ENCODE measurements at regions not wholly inside any gene's neighbourhood (a gene's known extent, or its start where the extent isn't known, plus 50 kb on each side); places are given as distances from the start of the nearest gene placed in this dataset.

- H3K27ac ChIP-seq (ENCODE audit: extremely low read depth, low read depth, low read length), result no peak overlapping the region
- no peak overlapping the region for H2AFZ ChIP-seq (ENCODE audit: low read depth, low read length)
- peak; percentile 58 for FAIRE-seq
- no peaks in the 10 kb centered on the region for H3K79me2 ChIP-seq (ENCODE audit: control insufficient read depth, insufficient read depth, low read length)
- no TSS peak for BruUV-seq (replicated peaks)
- peak; percentile 14 to 43 (median 38) for DNase-seq (ENCODE audit: extremely low read depth in 1 of 4, low spot score in 3 of 4)
- no peaks in the 10 kb centered on the region for H3K9me3 ChIP-seq (replicated peaks; ENCODE audit: control insufficient read depth, insufficient read depth, low read depth, low read length)
- H3K9me1 ChIP-seq (ENCODE audit: control insufficient read depth, insufficient read depth, low read length), result no peaks in the 10 kb centered on the region
- H3K27me3 ChIP-seq (ENCODE audit: control insufficient read depth in 2 of 2, insufficient read depth in 2 of 2, low read length in 2 of 2), result peaks cover 0 to 24% of the 10 kb centered on the region in 2 experiments; a peak in 2 of 5 replicates
- H3K36me3 ChIP-seq (ENCODE audit: control insufficient read depth, insufficient read depth, low read length), result no peaks in the 10 kb centered on the region
- in situ Hi-C loops (cut with MboI) (no loop called here), intact Hi-C loops (cut with micrococcal nuclease) (no loop called here)
- H3K4me1 ChIP-seq (replicated peaks in 1 of 2; ENCODE audit: control insufficient read depth in 2 of 2, insufficient read depth in 2 of 2, low read length in 2 of 2), result peaks cover 0 to 13% of the 10 kb centered on the region in 2 experiments; a peak in 2 of 5 replicates
- TF ChIP-seq FOXK2 (conservative IDR thresholded peaks at IDR 0.05 in 1 of 2, IDR thresholded peaks at IDR 0.05 in 1 of 2; ENCODE audit: low read depth in 2 of 2) (0 out of 4 replicates have a peak, but pooled peaks of 1 of the 2 experiments have one; percentile 37), NR0B1 (IDR thresholded peaks at IDR 0.05; ENCODE audit: partially characterized antibody) (no peak)
- TF ChIP-seq, protein P1, sequence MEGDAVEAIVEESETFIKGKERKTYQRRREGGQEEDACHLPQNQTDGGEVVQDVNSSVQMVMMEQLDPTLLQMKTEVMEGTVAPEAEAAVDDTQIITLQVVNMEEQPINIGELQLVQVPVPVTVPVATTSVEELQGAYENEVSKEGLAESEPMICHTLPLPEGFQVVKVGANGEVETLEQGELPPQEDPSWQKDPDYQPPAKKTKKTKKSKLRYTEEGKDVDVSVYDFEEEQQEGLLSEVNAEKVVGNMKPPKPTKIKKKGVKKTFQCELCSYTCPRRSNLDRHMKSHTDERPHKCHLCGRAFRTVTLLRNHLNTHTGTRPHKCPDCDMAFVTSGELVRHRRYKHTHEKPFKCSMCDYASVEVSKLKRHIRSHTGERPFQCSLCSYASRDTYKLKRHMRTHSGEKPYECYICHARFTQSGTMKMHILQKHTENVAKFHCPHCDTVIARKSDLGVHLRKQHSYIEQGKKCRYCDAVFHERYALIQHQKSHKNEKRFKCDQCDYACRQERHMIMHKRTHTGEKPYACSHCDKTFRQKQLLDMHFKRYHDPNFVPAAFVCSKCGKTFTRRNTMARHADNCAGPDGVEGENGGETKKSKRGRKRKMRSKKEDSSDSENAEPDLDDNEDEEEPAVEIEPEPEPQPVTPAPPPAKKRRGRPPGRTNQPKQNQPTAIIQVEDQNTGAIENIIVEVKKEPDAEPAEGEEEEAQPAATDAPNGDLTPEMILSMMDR (IDR thresholded peaks at IDR 0.05 in 2 of 3, conservative IDR thresholded peaks at IDR 0.05 in 1 of 3; ENCODE audit: insufficient read depth in 2 of 3, low read depth in 1 of 3, low read length in 3 of 3), result peak in 2 of 3 experiments; percentile 46 to 47; a peak in 4 of 6 replicates
- WGBS (ENCODE audit: insufficient coverage, low coverage, missing lambda C conversion rate), result 0% methylated on average over 4 of the region's 4 CpGs
- H3K9ac ChIP-seq (ENCODE audit: insufficient read depth in 1 of 2, low read depth in 2 of 2, low read length in 2 of 2), result no peak overlapping the region
- H3K4me2 ChIP-seq (ENCODE audit: insufficient read depth, low read length), result no peak overlapping the region
- no peaks in the 10 kb centered on the region for H4K20me1 ChIP-seq (replicated peaks; ENCODE audit: control insufficient read depth, insufficient read depth, low read length)
- ChIA-PET POLR2A (interaction anchor here (1.0 kb wide), 1 partner anchor 8 kb away, joined by 4 read pairs; no protein-coding TSS in a partner anchor), CTCF (ENCODE audit: low intra/inter-chr PET ratio) (no interaction called here)
- H3K4me3 ChIP-seq, result no peak overlapping the region
- no peak for ATAC-seq
These were observed 108.1 kb downstream of the DHX15 start for GRCh38 chr4:24476282-24476681.
